Omental fat pad (tissue), 3 donors: ENCODE measurements at regions not wholly inside any gene's neighbourhood (a gene's known extent, or its start where the extent isn't known, plus 50 kb on each side); places are given as distances from the start of the nearest gene placed in this dataset.

Experiments
- ATAC-seq: fragments of 150-250 bp; one replicate; pipeline ENCODE4 v1.9.1; 2016; ENCODE audit warnings: mild to moderate bottlenecking, moderate library complexity; ENCODE audit not compliant: low FRiP score
- DNase-seq: peaks from one replicate; pipeline ENCODE4 v3.0.0-alpha.2; 2019; ENCODE audit warnings: low spot score
- CTCF ChIP-seq, 3 donors: fragments of 450-650 bp; IDR thresholded peaks; one replicate each; pipeline ENCODE4 v1.5.1; 2016 to 2017; ENCODE audit warnings: antibody characterized with exemption in 3 of 3, mild to moderate bottlenecking in 3 of 3, moderate library complexity in 2 of 3

- no peak for ATAC-seq
- no peak for DNase-seq
- no peak for TF ChIP-seq CTCF (IDR thresholded peaks at IDR 0.05)
Observed at GRCh38 chr11:32005786-32006416, 85.0 kb upstream of the RCN1 start.

- DNase-seq (no peak), ATAC-seq (no peak)
- no peak for TF ChIP-seq CTCF (IDR thresholded peaks at IDR 0.05)
Observed at GRCh38 chr11:32003335-32003734, 87.5 kb upstream of the RCN1 start.

- ATAC-seq, result no peak
- no peak for TF ChIP-seq CTCF (IDR thresholded peaks at IDR 0.05)
Observed at GRCh38 chr11:32002311-32002710, 88.6 kb upstream of the RCN1 start.

GRCh38 chr11:31997955-31998354, 92.9 kb upstream of the RCN1 start:
- ATAC-seq, result no peak
- no peak for DNase-seq
- TF ChIP-seq CTCF (IDR thresholded peaks at IDR 0.05), result no peak

More at GRCh38 chr11:32002311-32002710, 88.6 kb upstream of the RCN1 start:
- DNase-seq, result no peak

GRCh38 chr11:31996159-31996881, 94.6 kb upstream of the RCN1 start:
- ATAC-seq, result no peak
- TF ChIP-seq CTCF (IDR thresholded peaks at IDR 0.05), result no peak

GRCh38 chr11:31995525-31996094, 95.3 kb upstream of the RCN1 start:
- DNase-seq, result no peak
- TF ChIP-seq CTCF (IDR thresholded peaks at IDR 0.05), result no peak
- no peak for ATAC-seq

More at GRCh38 chr11:31996159-31996881, 94.6 kb upstream of the RCN1 start:
- no peak for DNase-seq
